D721Med (cell line): ENCODE measurements at regions not wholly inside any gene's neighbourhood (a gene's known extent, or its start where the extent isn't known, plus 50 kb on each side); places are given as distances from the start of the nearest gene placed in this dataset.
A peak's percentile ranks its signal among the peaks of the same experiment; 100 is the strongest.

Experiments
- DNase-seq: peaks from one replicate; pipeline ENCODE4 v3.0.0; 2011; ENCODE audit warnings: low spot score; ENCODE audit not compliant: insufficient read length
- FAIRE-seq: peaks from 2 replicates; lab custom pipeline; 2011; peaks lifted over from hg19 to GRCh38; lab: Jason Lieb, UNC
- TF ChIP-seq, protein P1 (sequence below): IDR thresholded peaks from 2 replicates; pipeline ENCODE4 v1.5.1; 2012; ENCODE audit warnings: mild to moderate bottlenecking, control low read depth; ENCODE audit not compliant: insufficient read depth; ENCODE audit errors: missing control alignments

GRCh38 chr2:226431288-226431948 is 368.2 kb downstream of the IRS1 start:
- peak; percentile 35 for FAIRE-seq
- no peak for DNase-seq

DNA sequence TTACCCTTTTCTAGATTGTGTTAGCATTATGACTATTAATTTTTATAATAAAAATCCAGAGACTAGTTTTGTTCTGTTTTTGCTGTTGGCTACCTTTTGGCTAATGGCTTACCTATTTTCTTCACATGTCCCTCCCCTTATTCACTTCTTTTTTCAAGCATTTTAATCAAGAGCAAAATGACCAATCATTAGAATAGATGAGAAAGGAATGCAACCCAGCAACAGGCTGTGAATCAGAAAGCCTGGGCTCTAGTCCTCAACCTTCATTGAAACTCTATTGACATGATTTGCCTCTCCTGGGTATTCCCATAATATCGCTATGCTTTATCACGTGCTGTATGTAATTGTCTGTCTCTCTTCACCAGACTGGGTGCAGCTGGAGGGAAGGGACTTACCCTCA is 370.1 kb downstream of the IRS1 start:
- no peak for DNase-seq
- FAIRE-seq, result no peak
- TF ChIP-seq, protein P1, sequence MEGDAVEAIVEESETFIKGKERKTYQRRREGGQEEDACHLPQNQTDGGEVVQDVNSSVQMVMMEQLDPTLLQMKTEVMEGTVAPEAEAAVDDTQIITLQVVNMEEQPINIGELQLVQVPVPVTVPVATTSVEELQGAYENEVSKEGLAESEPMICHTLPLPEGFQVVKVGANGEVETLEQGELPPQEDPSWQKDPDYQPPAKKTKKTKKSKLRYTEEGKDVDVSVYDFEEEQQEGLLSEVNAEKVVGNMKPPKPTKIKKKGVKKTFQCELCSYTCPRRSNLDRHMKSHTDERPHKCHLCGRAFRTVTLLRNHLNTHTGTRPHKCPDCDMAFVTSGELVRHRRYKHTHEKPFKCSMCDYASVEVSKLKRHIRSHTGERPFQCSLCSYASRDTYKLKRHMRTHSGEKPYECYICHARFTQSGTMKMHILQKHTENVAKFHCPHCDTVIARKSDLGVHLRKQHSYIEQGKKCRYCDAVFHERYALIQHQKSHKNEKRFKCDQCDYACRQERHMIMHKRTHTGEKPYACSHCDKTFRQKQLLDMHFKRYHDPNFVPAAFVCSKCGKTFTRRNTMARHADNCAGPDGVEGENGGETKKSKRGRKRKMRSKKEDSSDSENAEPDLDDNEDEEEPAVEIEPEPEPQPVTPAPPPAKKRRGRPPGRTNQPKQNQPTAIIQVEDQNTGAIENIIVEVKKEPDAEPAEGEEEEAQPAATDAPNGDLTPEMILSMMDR, result no peak

More at GRCh38 chr2:226431288-226431948, 368.2 kb downstream of the IRS1 start:
- TF ChIP-seq, protein P1, result no peak

GRCh38 chr2:226427538-226428307 is 371.9 kb downstream of the IRS1 start:
- FAIRE-seq, result no peak
- no peak for DNase-seq
- TF ChIP-seq, protein P1, result no peak

DNA sequence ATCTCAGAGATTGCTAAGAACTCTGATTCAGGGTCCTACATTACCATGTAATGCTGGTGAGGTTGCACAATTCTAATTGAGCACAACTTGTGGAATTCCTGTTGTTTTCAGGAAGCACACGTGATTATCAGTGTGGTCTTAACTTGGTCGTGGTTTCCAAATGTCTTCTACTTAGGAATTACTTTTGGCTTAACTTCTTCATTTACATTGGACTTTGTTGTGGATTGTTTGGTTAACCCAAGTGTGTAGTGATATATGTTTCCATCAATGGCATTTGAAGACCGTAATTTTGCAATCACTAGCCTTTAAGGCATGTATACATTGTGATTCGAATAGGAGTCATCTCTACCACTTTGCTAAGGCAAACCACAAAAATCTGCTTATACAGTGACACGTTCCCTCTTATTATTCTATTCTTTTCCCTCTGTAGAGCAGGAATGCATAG is 373.3 kb downstream of the IRS1 start:
- no peak for DNase-seq
- TF ChIP-seq, protein P1, result no peak
- FAIRE-seq, result peak; percentile 85

- no peak for DNase-seq
- TF ChIP-seq, protein P1, result no peak
- no peak for FAIRE-seq
Measured at GRCh38 chr2:226424971-226425370, 374.6 kb downstream of the IRS1 start.

DNA sequence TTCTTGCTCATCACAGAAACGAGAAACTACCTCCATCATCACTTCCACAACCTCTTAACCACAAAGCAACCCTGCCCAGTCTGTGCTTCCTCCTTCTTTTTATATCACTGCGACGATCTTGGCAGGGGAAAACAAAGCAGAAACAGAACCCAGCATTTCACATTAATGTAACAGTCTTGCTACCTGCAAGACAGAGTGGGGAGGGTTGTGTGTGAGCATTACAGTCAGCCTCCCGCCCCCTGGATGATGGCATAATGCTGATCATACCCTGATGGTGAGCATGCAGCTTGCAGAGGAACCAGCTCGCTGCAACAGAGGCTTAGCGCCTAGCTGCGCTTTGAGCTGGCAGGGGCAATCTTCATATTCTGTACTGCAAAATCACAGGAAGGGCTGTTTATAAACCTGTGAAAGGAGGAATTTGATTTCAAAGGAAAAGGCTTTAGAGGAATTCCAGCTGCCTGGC is 376.1 kb downstream of the IRS1 start:
- no peak for DNase-seq
- no peak for FAIRE-seq
- TF ChIP-seq, protein P1, result no peak
